ENCODE measurements at regions not wholly inside any gene's neighbourhood (a gene's known extent, or its start where the extent isn't known, plus 50 kb on each side); places are given as distances from the start of the nearest gene placed in this dataset.

GRCh38 chr3:13206799-13207577 lies 133.8 kb upstream of the IQSEC1 start:
- H3K4me2 ChIP-seq (ENCODE audit: insufficient read depth, low read length): no peak overlapping the region
- ChIA-PET CTCF (ENCODE audit: low intra/inter-chr PET ratio) (no interaction called here), POLR2A (interaction anchor here (0.7 to 1.0 kb wide), 3 partner anchors 8 to 160 kb away, joined by 3 read pairs; no protein-coding TSS in a partner anchor)
- no peak overlapping the region for H2AFZ ChIP-seq (ENCODE audit: low read depth, low read length)
- H3K9me3 ChIP-seq (replicated peaks; ENCODE audit: control insufficient read depth, insufficient read depth, low read depth, low read length): no peaks in the 10 kb centered on the region
- no peak for TF ChIP-seq FIP1L1 (IDR thresholded peaks at IDR 0.05; ENCODE audit: low read depth, low read length, poor library complexity, severe bottlenecking)
- TF ChIP-seq HDGF (IDR thresholded peaks at IDR 0.05): no peak
- no peak for TF ChIP-seq POU5F1 (IDR thresholded peaks at IDR 0.05; ENCODE audit: borderline replicate concordance, low read depth, low read length, partially characterized antibody)
- TF ChIP-seq GABPB1 (CRISPR knock-in tag; IDR thresholded peaks at IDR 0.05): no peak
- TF ChIP-seq ZNF175 (CRISPR knock-in tag; IDR thresholded peaks at IDR 0.05; ENCODE audit: low read depth): no peak
- no peak for TF ChIP-seq HNRNPL (IDR thresholded peaks at IDR 0.05; ENCODE audit: low read depth, low read length)
- TF ChIP-seq NR3C1 (CRISPR knock-in tag; IDR thresholded peaks at IDR 0.05): no peak
- TF ChIP-seq, protein P1, sequence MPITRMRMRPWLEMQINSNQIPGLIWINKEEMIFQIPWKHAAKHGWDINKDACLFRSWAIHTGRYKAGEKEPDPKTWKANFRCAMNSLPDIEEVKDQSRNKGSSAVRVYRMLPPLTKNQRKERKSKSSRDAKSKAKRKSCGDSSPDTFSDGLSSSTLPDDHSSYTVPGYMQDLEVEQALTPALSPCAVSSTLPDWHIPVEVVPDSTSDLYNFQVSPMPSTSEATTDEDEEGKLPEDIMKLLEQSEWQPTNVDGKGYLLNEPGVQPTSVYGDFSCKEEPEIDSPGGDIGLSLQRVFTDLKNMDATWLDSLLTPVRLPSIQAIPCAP (CRISPR knock-in tag; IDR thresholded peaks at IDR 0.05; ENCODE audit: borderline replicate concordance): no peak
- TF ChIP-seq, protein P2, sequence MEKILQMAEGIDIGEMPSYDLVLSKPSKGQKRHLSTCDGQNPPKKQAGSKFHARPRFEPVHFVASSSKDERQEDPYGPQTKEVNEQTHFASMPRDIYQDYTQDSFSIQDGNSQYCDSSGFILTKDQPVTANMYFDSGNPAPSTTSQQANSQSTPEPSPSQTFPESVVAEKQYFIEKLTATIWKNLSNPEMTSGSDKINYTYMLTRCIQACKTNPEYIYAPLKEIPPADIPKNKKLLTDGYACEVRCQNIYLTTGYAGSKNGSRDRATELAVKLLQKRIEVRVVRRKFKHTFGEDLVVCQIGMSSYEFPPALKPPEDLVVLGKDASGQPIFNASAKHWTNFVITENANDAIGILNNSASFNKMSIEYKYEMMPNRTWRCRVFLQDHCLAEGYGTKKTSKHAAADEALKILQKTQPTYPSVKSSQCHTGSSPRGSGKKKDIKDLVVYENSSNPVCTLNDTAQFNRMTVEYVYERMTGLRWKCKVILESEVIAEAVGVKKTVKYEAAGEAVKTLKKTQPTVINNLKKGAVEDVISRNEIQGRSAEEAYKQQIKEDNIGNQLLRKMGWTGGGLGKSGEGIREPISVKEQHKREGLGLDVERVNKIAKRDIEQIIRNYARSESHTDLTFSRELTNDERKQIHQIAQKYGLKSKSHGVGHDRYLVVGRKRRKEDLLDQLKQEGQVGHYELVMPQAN (IDR thresholded peaks at IDR 0.05; ENCODE audit: borderline replicate concordance): no peak
- TF ChIP-seq DNMT1 (IDR thresholded peaks at IDR 0.05): no peak
- no peak for TF ChIP-seq SRF (CRISPR knock-in tag; IDR thresholded peaks at IDR 0.05)
- TF ChIP-seq DDX20 (tag; IDR thresholded peaks at IDR 0.05; ENCODE audit: low read depth): no peak
- peaks cover 63 to 89% of the 10 kb centered on the region in 2 experiments for H3K27me3 ChIP-seq (ENCODE audit: control insufficient read depth in 2 of 2, insufficient read depth in 2 of 2, low read length in 2 of 2)
- intact Hi-C loops (cut with micrococcal nuclease) (loop anchor here (1.0 kb wide), 1 partner anchor 16 kb away; no protein-coding TSS in a partner anchor), in situ Hi-C loops (cut with MboI) (no loop called here)
- 0% methylated on average over 20 of the region's 20 CpGs for WGBS (ENCODE audit: insufficient coverage, low coverage, missing lambda C conversion rate)
- no TSS peak for BruUV-seq (replicated peaks)
- H3K4me1 ChIP-seq (replicated peaks in 1 of 2; ENCODE audit: control insufficient read depth in 2 of 2, insufficient read depth in 2 of 2, low read length in 2 of 2): peaks cover 0 to 9% of the 10 kb centered on the region in 2 experiments; a peak in 2 of 5 replicates
- H3K9ac ChIP-seq (ENCODE audit: insufficient read depth in 1 of 2, low read depth in 2 of 2, low read length in 2 of 2): no peak overlapping the region
- no peak for ATAC-seq
- H3K4me3 ChIP-seq: no peak overlapping the region
- H3K9me1 ChIP-seq (ENCODE audit: control insufficient read depth, insufficient read depth, low read length): no peaks in the 10 kb centered on the region
- H4K20me1 ChIP-seq (replicated peaks; ENCODE audit: control insufficient read depth, insufficient read depth, low read length): peaks cover 12% of the 10 kb centered on the region
- FAIRE-seq: no peak
- no peak for DNase-seq (ENCODE audit: extremely low read depth in 1 of 4, low spot score in 3 of 4)
- no peaks in the 10 kb centered on the region for H3K79me2 ChIP-seq (ENCODE audit: control insufficient read depth, insufficient read depth, low read length)
- H3K27ac ChIP-seq (ENCODE audit: extremely low read depth, low read depth, low read length): no peak overlapping the region
- H3K36me3 ChIP-seq (ENCODE audit: control insufficient read depth, insufficient read depth, low read length): no peaks in the 10 kb centered on the region

Data from K562 (cell line).